ENCODE measurements at regions not wholly inside any gene's neighbourhood (a gene's known extent, or its start where the extent isn't known, plus 50 kb on each side); places are given as distances from the start of the nearest gene placed in this dataset.

DNA sequence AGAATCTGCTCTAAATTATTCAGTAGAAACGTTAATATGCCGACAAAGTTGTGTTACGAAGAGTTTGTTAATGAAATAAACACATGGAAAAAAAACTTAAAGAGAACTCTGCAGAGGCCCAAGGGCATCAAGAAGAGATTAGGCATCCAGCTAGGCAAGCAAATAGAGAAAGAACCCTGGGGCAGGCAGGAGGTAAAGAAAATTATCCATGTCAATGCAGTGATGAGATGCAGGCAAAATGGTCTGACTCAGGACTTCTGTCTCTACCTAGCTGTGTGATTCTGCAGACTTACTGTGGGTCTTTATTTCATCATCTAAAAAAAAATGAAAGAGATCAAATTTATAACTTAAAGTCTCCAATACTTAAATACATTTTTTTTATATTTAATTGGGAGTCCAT, 448.0 kb downstream of the HAO1 start:
- Histone ChIP-seq H3K9me3 (no peaks in the 10 kb centered on the region), H3K9ac (no peak overlapping the region), H3F3A (replicated peaks; ENCODE audit: insufficient read depth) (no peaks in the 10 kb centered on the region), H3K27me3 (ENCODE audit: insufficient read depth) (no peaks in the 10 kb centered on the region), H3K4me3 (ENCODE audit: low read depth in 2 of 2, low read length in 1 of 2) (no peak overlapping the region), H3K79me2 (ENCODE audit: insufficient read depth) (no peaks in the 10 kb centered on the region), H4K20me1 (ENCODE audit: insufficient read depth) (no peaks in the 10 kb centered on the region), H3K36me3 (replicated peaks in 1 of 2; ENCODE audit: control insufficient read depth in 1 of 2, insufficient read depth in 2 of 2, low read length in 1 of 2) (peaks cover 0 to 3% of the 10 kb centered on the region in 2 experiments), H3K4me1 (ENCODE audit: control insufficient read depth in 1 of 2, insufficient read depth in 2 of 2, low read depth in 1 of 2, low read length in 1 of 2) (no peaks in the 10 kb centered on the region), H3K9me2 (no peaks in the 10 kb centered on the region), H3K27ac (ENCODE audit: low read depth in 2 of 2, low read length in 1 of 2) (no peak overlapping the region), H3K4me2 (no peak overlapping the region), H2AFZ (ENCODE audit: low read depth) (no peak overlapping the region)
- no peak for TF ChIP-seq FOXJ3 (CRISPR knock-in tag; IDR thresholded peaks at IDR 0.05)
- no peak for TF ChIP-seq POLR2AphosphoS5 (IDR thresholded peaks at IDR 0.05; ENCODE audit: low read depth, low read length)
- TF ChIP-seq GATA2 (CRISPR knock-in tag; IDR thresholded peaks at IDR 0.05) = no peak
- no peak for TF ChIP-seq PBX3 (IDR thresholded peaks at IDR 0.05)
- no peak for TF ChIP-seq EZH2phosphoT487 (IDR thresholded peaks at IDR 0.05; ENCODE audit: borderline replicate concordance, low read depth)
- TF ChIP-seq IRF3 (IDR thresholded peaks at IDR 0.05; ENCODE audit: low read depth, low read length) = no peak
- no peak for TF ChIP-seq GABPA (IDR thresholded peaks at IDR 0.05; ENCODE audit: low read depth)
- TF ChIP-seq ELF1 (IDR thresholded peaks at IDR 0.05) = no peak
- TF ChIP-seq, protein P1, sequence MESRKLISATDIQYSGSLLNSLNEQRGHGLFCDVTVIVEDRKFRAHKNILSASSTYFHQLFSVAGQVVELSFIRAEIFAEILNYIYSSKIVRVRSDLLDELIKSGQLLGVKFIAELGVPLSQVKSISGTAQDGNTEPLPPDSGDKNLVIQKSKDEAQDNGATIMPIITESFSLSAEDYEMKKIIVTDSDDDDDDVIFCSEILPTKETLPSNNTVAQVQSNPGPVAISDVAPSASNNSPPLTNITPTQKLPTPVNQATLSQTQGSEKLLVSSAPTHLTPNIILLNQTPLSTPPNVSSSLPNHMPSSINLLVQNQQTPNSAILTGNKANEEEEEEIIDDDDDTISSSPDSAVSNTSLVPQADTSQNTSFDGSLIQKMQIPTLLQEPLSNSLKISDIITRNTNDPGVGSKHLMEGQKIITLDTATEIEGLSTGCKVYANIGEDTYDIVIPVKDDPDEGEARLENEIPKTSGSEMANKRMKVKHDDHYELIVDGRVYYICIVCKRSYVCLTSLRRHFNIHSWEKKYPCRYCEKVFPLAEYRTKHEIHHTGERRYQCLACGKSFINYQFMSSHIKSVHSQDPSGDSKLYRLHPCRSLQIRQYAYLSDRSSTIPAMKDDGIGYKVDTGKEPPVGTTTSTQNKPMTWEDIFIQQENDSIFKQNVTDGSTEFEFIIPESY (IDR thresholded peaks at IDR 0.05; ENCODE audit: borderline replicate concordance, low read depth) = no peak
- TF ChIP-seq SMC3 (IDR thresholded peaks at IDR 0.05; ENCODE audit: low read depth, low read length) = no peak
- TF ChIP-seq RFX5 (IDR thresholded peaks at IDR 0.05; ENCODE audit: low read length) = no peak
- no peak for TF ChIP-seq NFIC (IDR thresholded peaks at IDR 0.05; ENCODE audit: borderline replicate concordance)
- TF ChIP-seq RXRA (IDR thresholded peaks at IDR 0.05; ENCODE audit: borderline replicate concordance, low read depth) = no peak
- no peak for TF ChIP-seq RAD21 (IDR thresholded peaks at IDR 0.05; ENCODE audit: low read length)
- TF ChIP-seq MEF2A (IDR thresholded peaks at IDR 0.05; ENCODE audit: borderline replicate concordance, low read depth) = no peak
- TF ChIP-seq EP300 (IDR thresholded peaks at IDR 0.05; ENCODE audit: borderline replicate concordance in 1 of 2, low read depth in 1 of 2, low read length in 1 of 2) = no peak
- no peak for DNase-seq
- POLR2A ChIA-PET = no interaction called here
- WGBS (ENCODE audit: low lambda C conversion rate) = 21% methylated on average over 3 of the region's 3 CpGs
- CTCF ChIA-PET = no interaction called here

- no peak overlapping the region for H3K27ac ChIP-seq (ENCODE audit: low read depth in 2 of 2, low read length in 1 of 2)
- POLR2A ChIA-PET = no interaction called here
- TF ChIP-seq SIN3A (IDR thresholded peaks at IDR 0.05; ENCODE audit: borderline replicate concordance, low read depth, low read length) (no peak), POLR2AphosphoS5 (IDR thresholded peaks at IDR 0.05; ENCODE audit: low read depth, low read length) (no peak), GABPA (IDR thresholded peaks at IDR 0.05; ENCODE audit: low read depth) (no peak), NFIC (IDR thresholded peaks at IDR 0.05; ENCODE audit: borderline replicate concordance) (no peak), JUND (IDR thresholded peaks at IDR 0.05) (no peak), FOXJ3 (CRISPR knock-in tag; IDR thresholded peaks at IDR 0.05) (no peak), ELF1 (IDR thresholded peaks at IDR 0.05) (no peak), MXI1 (IDR thresholded peaks at IDR 0.05; ENCODE audit: low read depth, low read length) (no peak), RXRA (IDR thresholded peaks at IDR 0.05; ENCODE audit: borderline replicate concordance, low read depth) (no peak), MAX (IDR thresholded peaks at IDR 0.05; ENCODE audit: low read depth) (no peak), CHD2 (IDR thresholded peaks at IDR 0.05; ENCODE audit: low read length, partially characterized antibody) (no peak)
- TF ChIP-seq, protein P2, sequence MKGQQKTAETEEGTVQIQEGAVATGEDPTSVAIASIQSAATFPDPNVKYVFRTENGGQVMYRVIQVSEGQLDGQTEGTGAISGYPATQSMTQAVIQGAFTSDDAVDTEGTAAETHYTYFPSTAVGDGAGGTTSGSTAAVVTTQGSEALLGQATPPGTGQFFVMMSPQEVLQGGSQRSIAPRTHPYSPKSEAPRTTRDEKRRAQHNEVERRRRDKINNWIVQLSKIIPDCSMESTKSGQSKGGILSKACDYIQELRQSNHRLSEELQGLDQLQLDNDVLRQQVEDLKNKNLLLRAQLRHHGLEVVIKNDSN (IDR thresholded peaks at IDR 0.05; ENCODE audit: borderline replicate concordance, low read depth) = no peak
- TF ChIP-seq, protein P1 (IDR thresholded peaks at IDR 0.05; ENCODE audit: borderline replicate concordance, low read depth) = no peak
Observed at GRCh38 chr20:7493311-7493710, 446.9 kb downstream of the HAO1 start.

More at GRCh38 chr20:7493311-7493710, 446.9 kb downstream of the HAO1 start:
- no peaks in the 10 kb centered on the region for H3K9me2 ChIP-seq
- CTCF ChIA-PET = no interaction called here
- H3K9me3 ChIP-seq = no peaks in the 10 kb centered on the region
- H3K9ac ChIP-seq = no peak overlapping the region
- H3K4me3 ChIP-seq (ENCODE audit: low read depth in 2 of 2, low read length in 1 of 2) = no peak overlapping the region
- H4K20me1 ChIP-seq (ENCODE audit: insufficient read depth) = no peaks in the 10 kb centered on the region
- 35% methylated on average over 2 of the region's 2 CpGs for WGBS (ENCODE audit: low lambda C conversion rate)
- DNase-seq = no peak
- H3K4me2 ChIP-seq = no peak overlapping the region
- no peak overlapping the region for H2AFZ ChIP-seq (ENCODE audit: low read depth)
- no peaks in the 10 kb centered on the region for H3K4me1 ChIP-seq (ENCODE audit: control insufficient read depth in 1 of 2, insufficient read depth in 2 of 2, low read depth in 1 of 2, low read length in 1 of 2)
- H3F3A ChIP-seq (replicated peaks; ENCODE audit: insufficient read depth) = peaks cover 4% of the 10 kb centered on the region
- H3K79me2 ChIP-seq (ENCODE audit: insufficient read depth) = no peaks in the 10 kb centered on the region
- H3K36me3 ChIP-seq (replicated peaks in 1 of 2; ENCODE audit: control insufficient read depth in 1 of 2, insufficient read depth in 2 of 2, low read length in 1 of 2) = peaks cover 0 to 3% of the 10 kb centered on the region in 2 experiments
- H3K27me3 ChIP-seq (ENCODE audit: insufficient read depth) = no peaks in the 10 kb centered on the region
